PC-3 (cell line): ENCODE measurements at regions not wholly inside any gene's neighbourhood (a gene's known extent, or its start where the extent isn't known, plus 50 kb on each side); places are given as distances from the start of the nearest gene placed in this dataset.

Experiments used
- EZH2 ChIP-seq: fragments of 300-600 bp; sonication (generic); IDR thresholded peaks from one replicate; pipeline ENCODE4 v1.6.1; 2017; ENCODE audit warnings: antibody characterized with exemption, mild to moderate bottlenecking, low read length; ENCODE audit not compliant: unreplicated experiment
- TF ChIP-seq, protein P1 (sequence below): fragments of 300-600 bp; sonication (generic); conservative IDR thresholded peaks from 2 replicates; pipeline ENCODE4 v1.5.1; 2017; ENCODE audit warnings: antibody characterized with exemption, low read depth, mild to moderate bottlenecking, low read length

DNA sequence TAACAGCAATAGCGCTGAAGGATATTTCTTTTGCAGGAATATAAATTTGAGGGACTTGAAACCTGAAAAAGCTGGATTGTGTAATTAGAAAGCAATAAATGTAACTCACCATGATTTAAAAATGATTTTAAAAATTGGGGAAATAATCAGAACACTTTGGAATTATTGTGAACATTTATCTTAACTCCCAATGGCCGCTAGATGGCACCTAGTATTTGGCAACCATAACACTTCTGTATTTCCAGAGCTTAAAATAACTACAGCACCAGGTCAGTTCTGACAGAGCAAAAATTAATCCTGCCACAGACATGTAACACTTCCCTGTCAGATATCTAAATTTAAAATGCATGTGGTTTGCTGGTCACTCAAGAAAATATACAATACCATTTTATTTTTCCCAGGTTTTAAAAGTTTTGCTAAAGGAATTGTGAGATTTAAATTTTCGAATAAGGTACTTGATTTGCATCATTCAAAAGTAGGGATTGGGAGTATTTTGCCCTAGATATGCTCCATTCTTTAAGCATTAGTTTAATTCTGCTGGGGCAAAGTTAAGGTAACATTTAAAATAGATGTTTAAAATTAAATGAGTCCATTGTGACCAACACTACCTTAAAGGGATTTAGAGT lies 144.5 kb downstream of the PPP1R3A start:
- TF ChIP-seq EZH2: no peak
- TF ChIP-seq, protein P1, sequence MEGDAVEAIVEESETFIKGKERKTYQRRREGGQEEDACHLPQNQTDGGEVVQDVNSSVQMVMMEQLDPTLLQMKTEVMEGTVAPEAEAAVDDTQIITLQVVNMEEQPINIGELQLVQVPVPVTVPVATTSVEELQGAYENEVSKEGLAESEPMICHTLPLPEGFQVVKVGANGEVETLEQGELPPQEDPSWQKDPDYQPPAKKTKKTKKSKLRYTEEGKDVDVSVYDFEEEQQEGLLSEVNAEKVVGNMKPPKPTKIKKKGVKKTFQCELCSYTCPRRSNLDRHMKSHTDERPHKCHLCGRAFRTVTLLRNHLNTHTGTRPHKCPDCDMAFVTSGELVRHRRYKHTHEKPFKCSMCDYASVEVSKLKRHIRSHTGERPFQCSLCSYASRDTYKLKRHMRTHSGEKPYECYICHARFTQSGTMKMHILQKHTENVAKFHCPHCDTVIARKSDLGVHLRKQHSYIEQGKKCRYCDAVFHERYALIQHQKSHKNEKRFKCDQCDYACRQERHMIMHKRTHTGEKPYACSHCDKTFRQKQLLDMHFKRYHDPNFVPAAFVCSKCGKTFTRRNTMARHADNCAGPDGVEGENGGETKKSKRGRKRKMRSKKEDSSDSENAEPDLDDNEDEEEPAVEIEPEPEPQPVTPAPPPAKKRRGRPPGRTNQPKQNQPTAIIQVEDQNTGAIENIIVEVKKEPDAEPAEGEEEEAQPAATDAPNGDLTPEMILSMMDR: peak; percentile 71
